Pulmonary artery endothelial cell (primary cell): ENCODE measurements at regions not wholly inside any gene's neighbourhood (a gene's known extent, or its start where the extent isn't known, plus 50 kb on each side); places are given as distances from the start of the nearest gene placed in this dataset.

ENCODE experiments used
- DNase-seq: peaks from one replicate; pipeline ENCODE4 v3.0.0-alpha.2; 2011; ENCODE audit warnings: low read depth, low spot score

- no peak for DNase-seq
These were observed 106.3 kb upstream of the SSBP2 start for GRCh38 chr5:81856948-81857928.

- DNase-seq = no peak
These were observed 104.7 kb upstream of the SSBP2 start for GRCh38 chr5:81855591-81855990.

GRCh38 chr5:81854915-81855314, 104.0 kb upstream of the SSBP2 start:
- no peak for DNase-seq

GRCh38 chr5:81854485-81854884, 103.6 kb upstream of the SSBP2 start:
- DNase-seq = no peak

- DNase-seq = no peak
These were observed 102.1 kb upstream of the SSBP2 start for GRCh38 chr5:81853030-81853357.

GRCh38 chr5:81852291-81853029, 101.6 kb upstream of the SSBP2 start:
- no peak for DNase-seq

- DNase-seq = peak; percentile 81
These were observed 100.7 kb upstream of the SSBP2 start for GRCh38 chr5:81851481-81852178.

- no peak for DNase-seq
These were observed 99.8 kb upstream of the SSBP2 start for GRCh38 chr5:81850501-81851357.

GRCh38 chr5:81849770-81850367, 99.0 kb upstream of the SSBP2 start:
- no peak for DNase-seq

GRCh38 chr5:81848362-81848880, 97.5 kb upstream of the SSBP2 start:
- DNase-seq = no peak

- DNase-seq = no peak
These were observed 95.4 kb upstream of the SSBP2 start for GRCh38 chr5:81846301-81846700.

GRCh38 chr5:81843845-81844244, 92.9 kb upstream of the SSBP2 start:
- DNase-seq = no peak

GRCh38 chr5:81842795-81843398, 92.0 kb upstream of the SSBP2 start:
- DNase-seq = no peak

- no peak for DNase-seq
These were observed 88.1 kb upstream of the SSBP2 start for GRCh38 chr5:81839034-81839433.

- DNase-seq = no peak
These were observed 87.5 kb upstream of the SSBP2 start for GRCh38 chr5:81838307-81838906.

GRCh38 chr5:81837667-81838306, 86.9 kb upstream of the SSBP2 start:
- no peak for DNase-seq

GRCh38 chr5:81835814-81836367, 85.0 kb upstream of the SSBP2 start:
- no peak for DNase-seq

- no peak for DNase-seq
These were observed 83.2 kb upstream of the SSBP2 start for GRCh38 chr5:81834021-81834660.
